ENCODE measurements at regions not wholly inside any gene's neighbourhood (a gene's known extent, or its start where the extent isn't known, plus 50 kb on each side); places are given as distances from the start of the nearest gene placed in this dataset.

- TF ChIP-seq CTCF (IDR thresholded peaks at IDR 0.05) (no peak), MXI1 (IDR thresholded peaks at IDR 0.05; ENCODE audit: low read depth, low read length) (no peak), FOXM1 (IDR thresholded peaks at IDR 0.05; ENCODE audit: low read depth) (no peak), TAF1 (IDR thresholded peaks at IDR 0.05; ENCODE audit: borderline replicate concordance, low read depth, low read length) (no peak), GATA2 (CRISPR knock-in tag; IDR thresholded peaks at IDR 0.05) (no peak), GABPA (IDR thresholded peaks at IDR 0.05; ENCODE audit: low read depth) (no peak), YY1 (IDR thresholded peaks at IDR 0.05; ENCODE audit: low read depth) (no peak), EP300 (IDR thresholded peaks at IDR 0.05; ENCODE audit: borderline replicate concordance in 1 of 2, low read depth in 1 of 2, low read length in 1 of 2) (no peak), ZBTB33 (IDR thresholded peaks at IDR 0.05; ENCODE audit: borderline replicate concordance, low read depth) (peak; percentile 67; the same call in 1 of the 2 replicates), PBX3 (IDR thresholded peaks at IDR 0.05) (no peak)
Measured at GRCh38 chr2:150191349-150191748, 296.1 kb downstream of the RND3 start.
